Keratinocyte (primary cell): ENCODE measurements at regions not wholly inside any gene's neighbourhood (a gene's known extent, or its start where the extent isn't known, plus 50 kb on each side); places are given as distances from the start of the nearest gene placed in this dataset.

Source experiments
- EZH2 ChIP-seq: IDR thresholded peaks from one replicate; pipeline ENCODE4 v1.6.1; 2012; ENCODE audit warnings: inconsistent platforms, mild to moderate bottlenecking, low read length, moderate library complexity
- TF ChIP-seq, protein P1 (sequence below), 3 experiments: IDR thresholded peaks in 1 of 3; conservative IDR thresholded peaks in 1 of 3; optimal IDR thresholded peaks in 1 of 3; 2 replicates in 2 of 3; 3 replicates in 1 of 3; pipeline versions ENCODE3 to v1.5.1; 2011; ENCODE audit warnings: low read length in 3 of 3, mild to moderate bottlenecking in 3 of 3, moderate library complexity in 2 of 3, control low read depth in 1 of 3, inconsistent platforms in 1 of 3; ENCODE audit not compliant: insufficient read depth in 2 of 3; ENCODE audit errors: extremely low read depth in 1 of 3

DNA sequence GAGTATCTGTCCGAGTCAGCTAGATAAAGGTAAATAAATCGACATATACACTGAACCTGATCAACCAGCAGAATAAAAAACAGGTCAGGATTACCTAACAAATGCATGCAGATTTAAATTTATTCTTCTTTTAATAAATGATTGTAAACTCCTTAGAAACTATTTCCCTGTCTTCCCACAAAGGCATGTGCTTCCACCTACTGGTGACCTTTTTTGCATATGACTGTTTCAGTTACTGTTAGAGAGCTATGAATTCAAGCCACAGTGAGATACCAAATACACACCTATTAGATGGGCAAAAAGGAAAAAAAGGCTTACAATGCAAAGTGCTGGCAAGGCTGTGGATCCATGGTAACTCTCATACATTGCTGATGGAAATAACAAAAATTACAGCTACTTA is 957.4 kb upstream of the NCAM2 start:
- TF ChIP-seq, protein P1, sequence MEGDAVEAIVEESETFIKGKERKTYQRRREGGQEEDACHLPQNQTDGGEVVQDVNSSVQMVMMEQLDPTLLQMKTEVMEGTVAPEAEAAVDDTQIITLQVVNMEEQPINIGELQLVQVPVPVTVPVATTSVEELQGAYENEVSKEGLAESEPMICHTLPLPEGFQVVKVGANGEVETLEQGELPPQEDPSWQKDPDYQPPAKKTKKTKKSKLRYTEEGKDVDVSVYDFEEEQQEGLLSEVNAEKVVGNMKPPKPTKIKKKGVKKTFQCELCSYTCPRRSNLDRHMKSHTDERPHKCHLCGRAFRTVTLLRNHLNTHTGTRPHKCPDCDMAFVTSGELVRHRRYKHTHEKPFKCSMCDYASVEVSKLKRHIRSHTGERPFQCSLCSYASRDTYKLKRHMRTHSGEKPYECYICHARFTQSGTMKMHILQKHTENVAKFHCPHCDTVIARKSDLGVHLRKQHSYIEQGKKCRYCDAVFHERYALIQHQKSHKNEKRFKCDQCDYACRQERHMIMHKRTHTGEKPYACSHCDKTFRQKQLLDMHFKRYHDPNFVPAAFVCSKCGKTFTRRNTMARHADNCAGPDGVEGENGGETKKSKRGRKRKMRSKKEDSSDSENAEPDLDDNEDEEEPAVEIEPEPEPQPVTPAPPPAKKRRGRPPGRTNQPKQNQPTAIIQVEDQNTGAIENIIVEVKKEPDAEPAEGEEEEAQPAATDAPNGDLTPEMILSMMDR (optimal IDR thresholded peaks at IDR 0.05 in 1 of 3, IDR thresholded peaks at IDR 0.05 in 1 of 3, conservative IDR thresholded peaks at IDR 0.05 in 1 of 3; ENCODE audit: extremely low read depth in 1 of 3, insufficient read depth in 2 of 3, low read length in 3 of 3): no peak
- no peak for TF ChIP-seq EZH2
